ENCODE measurements at regions not wholly inside any gene's neighbourhood (a gene's known extent, or its start where the extent isn't known, plus 50 kb on each side); places are given as distances from the start of the nearest gene placed in this dataset.

DNA sequence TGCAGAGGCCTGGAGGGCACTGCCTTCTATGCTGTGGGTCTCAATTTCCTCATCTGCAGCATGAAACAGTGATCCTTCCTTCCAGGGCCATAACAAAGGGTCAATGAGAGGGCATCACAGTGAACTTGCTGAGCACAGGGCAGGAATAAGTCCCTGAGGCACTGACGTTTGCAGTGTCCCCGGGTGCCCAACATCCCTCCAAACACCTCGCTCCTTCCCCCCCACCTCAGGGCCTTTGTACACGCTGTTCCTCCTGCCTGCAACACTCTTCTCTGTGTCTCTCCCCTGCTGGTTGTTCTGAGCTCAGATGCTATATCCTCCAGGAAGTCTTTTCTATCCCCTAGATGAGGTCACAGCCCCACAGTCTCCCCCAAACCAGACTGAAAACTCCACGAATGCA, 59.7 kb upstream of the TCF20 start:
- no peak for DNase-seq (ENCODE audit: low read depth in 4 of 4, low spot score in 3 of 4)

DNA sequence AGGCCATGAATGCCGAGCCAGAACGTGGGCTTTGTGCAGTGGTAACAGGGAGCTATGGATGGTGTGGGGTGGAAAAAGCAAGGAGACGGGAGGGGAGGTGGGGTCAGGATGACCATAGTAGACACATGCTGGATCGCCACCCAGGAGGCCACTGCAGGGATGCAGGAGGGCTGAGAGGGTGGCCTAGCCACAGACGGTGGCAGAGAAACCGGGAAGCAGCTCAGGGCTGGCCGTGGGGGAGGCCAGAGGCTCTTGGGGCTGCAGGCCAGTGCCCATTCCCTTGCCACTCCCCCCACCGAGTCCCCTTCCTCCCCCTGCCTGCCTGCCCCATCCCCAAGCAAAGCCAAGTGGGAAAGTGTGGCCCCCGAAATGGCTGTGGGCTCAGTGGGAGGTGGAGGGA, 59.1 kb upstream of the TCF20 start:
- DNase-seq (ENCODE audit: low read depth in 4 of 4, low spot score in 3 of 4) = no peak

DNA sequence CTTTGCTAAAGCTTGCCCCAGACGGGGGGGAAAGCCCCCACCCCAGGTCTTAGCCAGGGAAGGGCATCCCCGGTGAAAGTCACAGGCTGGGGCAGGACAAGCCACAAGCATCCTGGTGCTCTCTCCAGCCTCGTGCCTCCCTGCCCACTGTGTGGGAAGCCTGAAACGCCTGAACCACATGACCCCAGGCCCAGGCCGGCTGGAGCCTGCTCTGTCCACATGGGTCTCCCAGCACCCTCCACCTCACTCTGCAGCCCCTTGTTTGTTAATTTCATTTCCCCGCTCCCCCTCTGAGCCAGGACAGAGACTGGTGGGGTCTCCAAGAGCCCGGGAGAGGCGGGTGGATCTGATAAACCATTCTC, 58.3 kb upstream of the TCF20 start:
- no peak for DNase-seq (ENCODE audit: low read depth in 4 of 4, low spot score in 3 of 4)

DNA sequence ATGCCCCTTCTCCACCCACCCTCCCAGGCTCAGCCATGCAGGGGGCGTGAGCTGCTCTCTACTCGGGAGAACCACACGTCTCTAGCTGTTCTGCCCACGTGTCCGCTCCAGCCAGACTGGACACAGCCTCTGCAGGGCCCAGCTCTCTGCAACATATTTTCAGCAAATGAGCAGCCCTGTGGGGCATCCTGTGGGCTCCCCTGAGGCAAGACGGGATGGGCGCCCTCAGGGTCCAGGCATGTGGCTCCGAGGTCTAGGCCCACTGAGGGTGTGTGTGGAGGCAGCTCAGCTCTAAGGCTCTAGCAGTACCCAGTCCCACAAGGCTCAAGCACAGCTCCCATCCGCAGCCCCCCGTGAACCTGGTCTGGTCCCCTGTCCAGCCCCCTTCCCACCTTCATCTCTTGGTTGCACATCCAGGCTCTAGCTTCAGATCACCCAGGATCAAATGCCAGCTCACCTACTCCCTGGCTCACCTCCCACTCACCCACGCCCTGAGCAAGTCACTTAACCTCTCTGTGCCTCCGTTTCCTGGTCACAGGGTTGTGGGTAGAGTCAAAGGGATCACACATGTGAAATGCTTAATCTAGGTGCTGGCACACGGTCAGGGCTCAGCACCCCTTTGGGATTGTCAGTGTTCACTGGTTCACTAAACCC, 57.8 kb upstream of the TCF20 start:
- DNase-seq (ENCODE audit: low read depth in 4 of 4, low spot score in 3 of 4) = no peak

DNA sequence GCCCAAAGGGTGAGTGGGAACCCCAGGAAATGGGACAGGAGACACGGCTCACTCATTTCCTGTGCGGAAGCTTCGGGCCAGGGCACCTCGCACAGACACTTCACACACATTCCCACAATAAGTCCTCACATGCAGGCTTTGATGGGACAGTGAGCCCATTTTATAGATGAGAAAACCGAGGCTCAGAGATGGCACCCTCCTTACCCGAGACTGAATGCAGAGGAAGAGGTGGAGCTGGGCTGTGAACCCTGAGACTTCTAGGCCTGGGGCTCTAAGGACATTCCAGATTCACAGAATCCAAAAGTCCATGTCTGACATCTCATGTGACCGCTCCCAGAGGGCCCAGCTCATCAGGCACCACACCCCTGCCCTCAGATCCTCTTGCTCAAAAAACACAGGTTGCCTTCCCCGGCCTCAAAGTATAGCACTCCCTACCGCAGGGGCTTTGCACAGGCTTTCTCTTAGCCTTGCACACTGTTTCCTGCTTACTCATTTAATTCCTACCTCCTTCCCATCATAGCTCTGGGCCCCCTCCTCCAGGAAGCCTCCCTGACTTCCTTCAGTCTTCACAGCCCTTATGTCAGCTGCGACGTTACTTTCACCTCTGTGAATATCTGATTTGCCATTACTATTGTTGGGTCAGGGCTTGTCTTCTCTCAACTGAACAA, 57.1 kb upstream of the TCF20 start:
- no peak for DNase-seq (ENCODE audit: low read depth in 4 of 4, low spot score in 3 of 4)

DNA sequence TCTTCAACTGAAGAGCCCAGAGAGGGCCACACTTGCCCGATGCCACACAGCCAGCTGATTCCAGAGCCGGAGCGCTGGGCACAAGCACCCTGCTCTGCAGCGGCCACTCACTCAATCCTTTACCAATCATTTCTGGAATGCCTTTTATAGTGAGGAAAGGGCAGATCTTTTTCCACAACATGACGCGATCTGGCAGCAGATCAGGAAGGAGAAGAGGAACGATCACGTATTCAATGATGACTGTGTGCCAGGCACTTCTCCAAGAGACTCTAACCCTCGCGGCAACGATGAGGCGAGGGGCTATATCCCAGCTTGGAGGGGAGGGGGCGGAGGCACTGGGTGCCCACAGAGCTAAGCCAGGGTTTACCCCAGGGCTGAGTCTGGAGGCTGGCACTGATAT, 56.3 kb upstream of the TCF20 start:
- DNase-seq (ENCODE audit: low read depth in 4 of 4, low spot score in 3 of 4) = no peak

DNA sequence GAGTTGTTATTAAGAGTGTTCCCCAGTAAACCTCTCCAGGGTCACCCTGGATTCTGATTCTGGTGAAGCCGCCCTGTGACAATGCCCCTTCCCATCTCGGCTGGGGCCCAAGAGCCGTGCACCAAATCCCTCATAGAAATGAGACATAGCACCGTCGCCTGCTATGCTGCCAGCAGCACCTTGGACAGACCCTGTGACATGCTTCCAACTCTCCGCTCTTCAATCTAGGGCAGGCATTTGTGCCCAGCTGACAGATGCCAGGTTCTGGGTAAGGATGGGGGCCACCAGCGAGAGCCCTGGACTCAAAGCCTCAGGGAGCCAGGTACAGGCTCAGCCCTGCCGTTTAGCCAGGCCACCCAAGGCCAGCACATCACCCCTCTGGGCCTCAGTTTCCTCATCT, 55.8 kb upstream of the TCF20 start:
- DNase-seq (ENCODE audit: low read depth in 4 of 4, low spot score in 3 of 4) = no peak

DNA sequence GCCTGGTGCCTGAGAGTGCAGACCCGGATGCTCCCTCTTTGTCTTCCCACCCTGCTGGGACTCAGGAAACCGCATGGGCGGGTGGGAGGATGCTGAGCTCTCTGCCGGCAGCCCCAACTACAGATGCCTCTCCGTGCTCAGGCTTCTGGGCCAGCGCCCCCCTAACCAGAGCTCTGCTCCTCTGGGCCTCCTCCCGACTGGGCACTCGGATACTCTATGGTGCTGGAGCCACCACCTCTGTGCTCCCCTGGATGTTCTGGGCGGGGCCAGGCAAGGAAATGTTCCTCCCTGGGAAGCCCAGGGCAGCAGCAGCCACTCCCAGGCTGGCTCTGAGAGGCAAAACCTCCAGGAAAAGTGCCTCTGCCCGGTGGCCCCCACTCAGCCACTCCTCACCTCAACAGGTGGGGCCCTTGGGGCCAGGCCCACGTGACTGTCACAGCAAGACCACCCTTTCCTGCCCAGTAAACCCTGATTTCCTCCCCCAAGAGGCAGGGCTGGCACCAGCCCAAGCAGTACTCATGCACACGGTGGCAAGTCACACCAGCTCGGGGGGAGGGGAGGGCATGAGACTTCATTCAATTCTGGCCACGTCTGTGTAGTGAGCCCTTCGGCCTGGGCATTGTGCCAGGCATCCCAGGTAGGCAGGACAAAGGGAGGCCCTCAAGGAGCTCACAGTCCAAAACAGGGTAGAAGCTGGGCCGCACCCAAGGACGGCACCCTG, 54.7 kb upstream of the TCF20 start:
- DNase-seq (ENCODE audit: low read depth in 4 of 4, low spot score in 3 of 4) = no peak

DNA sequence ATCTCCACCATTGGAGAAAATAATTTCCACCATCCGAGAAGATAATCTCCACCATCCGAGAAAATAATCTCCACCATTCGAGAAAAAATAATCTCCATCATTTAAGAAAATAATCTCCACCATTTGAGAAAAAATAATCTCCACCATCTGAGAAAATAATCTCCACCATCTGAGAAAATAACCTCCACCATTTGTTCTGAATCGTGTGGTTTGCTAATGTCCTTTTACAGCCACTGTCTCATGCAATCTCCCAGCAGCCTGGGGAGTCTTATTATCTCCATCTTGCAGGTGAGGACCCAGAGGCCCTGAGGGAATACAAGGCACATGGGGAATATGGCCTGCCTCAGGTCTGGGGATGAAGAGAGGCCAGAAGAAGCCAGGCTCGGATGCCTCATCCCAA, 54.1 kb upstream of the TCF20 start:
- no peak for DNase-seq (ENCODE audit: low read depth in 4 of 4, low spot score in 3 of 4)

DNA sequence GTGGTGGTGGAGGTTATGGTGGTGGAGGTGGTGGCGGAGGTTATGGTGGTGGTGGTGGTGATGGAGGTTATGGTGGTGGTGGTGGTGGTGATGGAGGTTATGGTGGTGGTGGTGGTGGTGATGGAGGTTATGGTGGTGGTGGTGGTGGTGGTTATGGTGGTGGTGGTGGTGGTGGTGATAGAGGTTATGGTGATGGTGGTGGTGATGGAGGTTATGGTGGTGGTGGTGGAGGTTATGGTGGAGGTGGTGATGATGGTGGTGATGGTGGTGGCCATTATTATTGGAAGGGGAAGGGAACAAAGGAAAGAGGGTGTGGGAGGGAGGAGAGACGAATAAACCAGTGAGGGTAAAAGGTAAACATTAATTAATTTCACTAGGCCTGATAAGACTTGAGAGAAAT, 53.5 kb upstream of the TCF20 start:
- no peak for DNase-seq (ENCODE audit: low read depth in 4 of 4, low spot score in 3 of 4)

DNA sequence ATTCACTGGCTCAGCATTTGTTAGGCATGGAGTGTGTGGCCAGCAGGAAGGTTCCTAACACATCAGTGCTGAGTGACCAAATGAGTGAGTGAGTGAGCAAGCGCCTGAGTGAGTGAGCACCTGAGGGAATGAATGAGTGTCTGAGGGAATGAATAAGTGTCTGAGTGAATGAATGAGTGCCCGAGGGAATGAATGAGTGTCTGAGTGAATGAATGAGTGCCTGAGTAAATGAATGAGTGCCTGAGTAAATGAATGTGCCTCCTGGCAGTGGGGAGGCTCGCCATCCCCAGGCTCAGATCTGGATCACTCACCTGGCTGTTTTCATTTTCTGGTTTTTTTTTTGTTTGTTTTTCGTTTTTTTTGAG, 52.1 kb upstream of the TCF20 start:
- DNase-seq (ENCODE audit: low read depth in 4 of 4, low spot score in 3 of 4) = no peak

DNA sequence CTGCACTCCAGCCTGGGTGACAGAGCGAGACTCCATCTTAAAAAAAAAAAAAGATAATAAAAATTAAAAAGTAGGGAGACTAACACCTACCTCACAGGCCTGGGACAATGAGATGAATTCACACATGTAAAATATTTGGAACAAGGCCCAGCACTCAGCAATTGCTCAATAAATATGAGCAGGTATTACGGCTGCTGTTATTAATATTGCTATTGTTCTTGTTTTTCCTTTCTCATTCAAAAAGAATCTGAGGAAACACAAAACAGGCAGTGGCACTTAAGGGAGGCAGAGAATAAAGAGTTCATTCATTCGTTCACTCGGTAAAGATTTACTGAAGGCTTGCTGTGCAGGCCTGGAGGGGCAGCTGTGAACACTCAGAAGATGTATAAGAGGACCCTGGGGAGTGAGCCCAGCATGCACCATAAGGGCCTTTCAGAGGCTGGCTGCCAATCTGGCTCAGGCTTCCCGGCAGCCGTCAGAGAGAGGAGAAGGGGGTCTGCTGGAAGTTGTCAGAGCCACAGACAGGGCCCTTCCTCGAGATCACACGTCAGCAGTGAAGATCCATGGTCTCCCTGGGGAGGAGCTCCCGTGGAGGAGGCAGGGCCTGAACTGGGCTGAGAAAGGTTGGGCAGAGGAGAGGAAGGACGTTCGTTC, 51.6 kb upstream of the TCF20 start:
- peak in 1 of 4 donors; percentile 64 for DNase-seq (ENCODE audit: low read depth in 4 of 4, low spot score in 3 of 4)

DNA sequence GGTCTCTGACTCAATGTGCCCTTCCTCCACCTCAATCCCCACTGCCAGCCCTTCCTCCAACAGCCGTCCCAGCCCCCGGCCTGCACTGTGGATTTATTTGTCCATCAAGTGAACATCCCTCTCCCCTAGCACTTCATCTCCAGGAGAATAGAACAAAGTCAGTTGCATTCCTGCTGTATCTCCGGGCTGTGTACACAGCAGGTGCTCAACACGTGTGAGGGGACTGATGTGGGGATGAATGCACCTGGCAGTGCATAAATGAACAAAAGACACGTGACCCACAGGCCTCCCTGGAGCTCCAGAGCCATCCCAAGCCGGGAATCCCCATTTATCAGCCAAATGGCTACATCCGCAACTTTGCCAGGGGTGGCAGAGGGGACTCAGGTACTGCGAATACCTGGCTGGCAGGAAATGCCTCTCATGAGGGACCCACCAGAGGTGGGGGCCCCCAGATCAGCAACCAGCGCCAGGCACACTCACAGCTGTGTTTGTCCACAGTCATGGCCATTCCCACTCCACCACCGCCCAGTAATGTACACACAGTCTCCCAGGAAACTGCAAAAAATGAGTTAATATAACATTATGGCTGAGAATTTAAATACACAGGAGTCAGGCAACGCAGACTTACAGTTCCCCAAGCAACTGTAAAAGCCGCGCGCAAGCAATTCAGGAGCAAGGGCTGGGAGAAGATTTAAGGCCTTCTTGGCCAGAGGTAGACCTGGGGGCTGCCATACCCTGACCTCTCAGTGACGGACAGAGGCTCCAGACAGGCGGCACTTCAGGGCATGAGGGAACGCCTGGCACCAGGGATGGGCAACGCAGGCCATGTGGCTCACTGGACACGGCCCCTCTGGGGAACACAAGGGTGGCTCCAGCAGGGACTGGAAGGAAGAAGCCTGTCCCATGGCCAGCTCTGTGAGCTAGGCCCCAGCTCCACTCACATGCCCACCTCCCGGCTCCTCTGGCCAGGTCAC, 50.3 kb upstream of the TCF20 start:
- DNase-seq (ENCODE audit: low read depth in 4 of 4, low spot score in 3 of 4) = no peak

Measured in left renal pelvis (tissue), 4 donors.